ENCODE measurements at regions not wholly inside any gene's neighbourhood (a gene's known extent, or its start where the extent isn't known, plus 50 kb on each side); places are given as distances from the start of the nearest gene placed in this dataset.
"Not testable (repeated sequence)": the region's sequence is repeated elsewhere in the genome, so short reads cannot be mapped to it uniquely, and the experiment has no call there.

DNA sequence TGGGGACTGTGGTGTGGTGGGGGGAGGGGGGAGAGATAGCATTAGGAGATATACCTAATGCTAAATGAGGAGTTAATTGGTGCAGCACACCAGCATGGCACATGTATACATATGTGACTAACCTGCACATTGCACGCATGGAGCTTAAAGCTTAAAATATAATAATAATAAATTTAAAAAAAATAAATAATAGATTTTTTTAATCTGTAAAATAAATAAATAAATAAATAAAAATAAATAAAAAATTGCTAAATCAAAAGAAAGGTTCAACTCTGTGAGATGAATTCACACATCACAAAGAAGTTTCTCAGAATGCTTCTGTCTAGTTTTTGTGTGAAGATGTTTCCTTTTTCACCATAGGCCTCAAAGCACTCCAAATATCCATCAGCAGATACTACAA lies 1793.7 kb downstream of the UQCRFS1 start:
- H3K4me3 ChIP-seq; ATAC-seq (replicated peaks in 6 of 8); H3K27ac ChIP-seq; in situ Hi-C loops (cut with MboI; ENCODE audit: low pct_unique_long_range_greater_than_20kb in 2 of 9, low sequenced_read_pairs in 9 of 9, unreplicated experiment in 9 of 9); H3K4me1 ChIP-seq (replicated peaks in 1 of 2): not testable (repeated sequence)
- 57 to 100% (median 100%) methylated on average over 1 of the region's 1 CpG; no CpG with 5 or more reads in 1 of the 10 experiments for WGBS, 10 experiments

DNA sequence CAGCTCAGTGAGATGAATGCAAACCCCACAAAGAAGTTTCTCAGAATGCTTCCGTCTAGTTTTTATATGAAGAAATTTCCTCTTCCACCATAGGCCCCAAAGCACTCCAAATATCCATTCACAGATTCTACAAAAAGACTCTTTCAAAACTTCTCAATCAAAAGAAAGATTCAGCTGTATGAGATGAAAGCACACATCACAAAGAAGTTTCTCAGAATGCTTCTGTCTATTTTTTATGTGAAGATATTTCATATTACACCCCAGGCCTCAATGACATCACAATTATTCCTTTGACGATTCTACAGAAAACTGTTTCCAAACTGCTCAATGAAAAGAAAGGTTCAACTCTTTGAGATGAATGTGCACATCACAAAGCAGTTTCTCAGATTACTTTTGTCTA lies 1819.4 kb downstream of the UQCRFS1 start:
- 10 to 85% (median 57%) methylated on average over 2 of the region's 2 CpGs for WGBS, 10 experiments
- in situ Hi-C loops (cut with MboI; ENCODE audit: low pct_unique_long_range_greater_than_20kb in 2 of 9, low sequenced_read_pairs in 9 of 9, unreplicated experiment in 9 of 9), result no loop called here

DNA sequence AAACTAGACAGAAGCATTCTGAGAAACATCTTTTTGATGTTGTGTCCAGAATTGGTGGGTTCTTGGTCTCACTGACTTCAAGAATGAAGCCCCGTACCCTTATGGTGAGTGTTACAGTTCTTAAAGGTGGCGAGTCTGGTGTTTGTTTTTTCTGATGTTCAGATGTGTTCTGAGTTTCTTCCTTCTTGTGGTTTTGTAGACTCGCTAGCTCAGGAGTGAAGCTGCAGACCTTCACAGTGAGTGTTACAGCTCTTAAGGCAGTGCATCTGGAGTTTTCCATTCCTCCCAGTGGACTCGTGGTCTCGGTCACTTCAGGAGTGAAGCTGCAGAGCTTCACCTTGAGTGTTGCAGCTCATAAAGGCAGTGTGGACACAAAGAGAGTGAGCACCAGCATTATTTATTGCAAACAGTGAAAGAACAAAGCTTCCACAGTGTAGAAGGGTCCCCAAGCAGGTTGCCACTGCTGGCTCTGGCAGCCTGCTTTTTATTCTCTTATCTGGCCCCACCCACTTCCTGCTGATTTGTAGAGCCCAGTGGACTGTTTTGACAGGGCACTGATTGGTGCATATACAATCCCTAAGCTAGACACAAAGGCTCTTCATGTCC lies 1820.8 kb downstream of the UQCRFS1 start:
- H3K4me3 ChIP-seq, result no peak overlapping the region
- in situ Hi-C loops (cut with MboI; ENCODE audit: low pct_unique_long_range_greater_than_20kb in 2 of 9, low sequenced_read_pairs in 9 of 9, unreplicated experiment in 9 of 9), result no loop called here
- no peak for ATAC-seq (replicated peaks in 6 of 8)
- WGBS, 10 experiments, result 23 to 92% (median 55%) methylated on average over 2 to 5 of the region's 5 CpGs
- H3K27ac ChIP-seq, result no peak overlapping the region
- no peaks in the 10 kb centered on the region for H3K4me1 ChIP-seq (replicated peaks in 1 of 2)

More for the DNA sequence above, 1819.4 kb downstream of the UQCRFS1 start:
- Histone ChIP-seq H3K4me1 (replicated peaks in 1 of 2) (no peaks in the 10 kb centered on the region), H3K4me3 (no peak overlapping the region), H3K27ac (peak overlapping the region in 1 of 2 donors; percentile 35)
- no peak for ATAC-seq (replicated peaks in 6 of 8)

DNA sequence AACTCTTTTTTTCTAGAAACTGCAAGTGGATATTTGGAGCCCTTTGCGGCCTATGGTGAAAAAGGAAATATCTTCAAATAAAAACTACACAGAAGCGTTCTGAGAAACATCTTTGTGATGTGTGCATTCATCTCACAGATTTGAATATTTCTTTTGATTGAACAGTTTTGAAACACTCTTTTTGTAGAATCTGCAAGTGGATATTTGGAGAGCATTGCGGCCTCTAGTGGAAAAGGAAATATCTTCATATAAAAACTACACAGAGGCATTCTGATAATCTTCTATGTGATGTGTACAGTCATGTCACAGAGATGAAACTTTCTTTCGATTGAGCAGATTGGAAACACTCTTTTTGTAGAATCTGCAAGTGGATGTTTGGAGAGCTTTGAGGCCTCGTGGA lies 1833.6 kb downstream of the UQCRFS1 start:
- H3K4me3 ChIP-seq; H3K4me1 ChIP-seq (replicated peaks in 1 of 2); H3K27ac ChIP-seq; in situ Hi-C loops (cut with MboI; ENCODE audit: low pct_unique_long_range_greater_than_20kb in 2 of 9, low sequenced_read_pairs in 9 of 9, unreplicated experiment in 9 of 9): not testable (repeated sequence)
- ATAC-seq (replicated peaks in 6 of 8), result peak in 1 of 8 experiments; percentile 20
- 11 to 45% (median 28%) methylated on average over 5 of the region's 5 CpGs for WGBS, 10 experiments

DNA sequence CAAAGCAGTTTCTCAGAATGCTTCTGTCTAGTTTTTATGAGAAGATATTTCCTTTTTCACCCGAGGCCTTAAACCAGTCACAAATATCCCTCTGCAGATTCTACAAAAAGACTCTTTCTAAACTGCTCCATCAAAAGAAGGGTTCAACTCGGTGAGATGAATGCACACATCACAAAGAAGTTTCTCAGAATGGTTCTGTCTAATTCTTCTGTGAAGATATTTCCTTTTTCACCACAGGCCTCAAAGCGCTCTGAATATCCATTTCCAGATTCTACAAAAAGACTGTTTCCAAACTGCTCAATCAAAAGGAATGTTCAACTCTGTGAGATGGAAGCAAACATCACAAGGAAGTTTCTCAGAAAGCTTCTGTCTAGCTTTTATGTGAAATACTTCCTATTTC lies 1843.3 kb downstream of the UQCRFS1 start:
- in situ Hi-C loops (cut with MboI; ENCODE audit: low pct_unique_long_range_greater_than_20kb in 2 of 9, low sequenced_read_pairs in 9 of 9, unreplicated experiment in 9 of 9); H3K4me3 ChIP-seq; H3K27ac ChIP-seq; ATAC-seq (replicated peaks in 6 of 8); H3K4me1 ChIP-seq (replicated peaks in 1 of 2): not testable (repeated sequence)
- WGBS, 10 experiments, result 13 to 45% (median 23%) methylated on average over 3 of the region's 3 CpGs

DNA sequence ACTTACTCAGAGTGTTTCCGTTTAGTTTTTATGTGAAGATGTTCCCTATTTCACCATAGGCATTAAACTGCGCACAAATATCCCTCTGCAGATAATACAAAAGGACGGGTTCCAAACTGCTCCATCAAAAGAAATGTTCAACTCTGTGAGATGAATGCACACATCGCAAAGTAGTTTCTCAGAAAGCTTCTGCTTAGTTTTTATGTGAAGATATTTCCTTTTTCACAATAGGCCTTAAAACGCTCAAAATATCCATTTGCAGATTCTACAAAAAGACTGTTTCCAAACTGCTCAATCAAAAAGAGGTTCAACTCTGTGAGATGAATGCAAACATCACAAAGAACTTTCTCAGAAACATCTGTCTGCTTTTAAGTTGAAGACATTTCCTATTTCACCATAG lies 1850.5 kb downstream of the UQCRFS1 start:
- H3K4me3 ChIP-seq; ATAC-seq (replicated peaks in 6 of 8); H3K4me1 ChIP-seq (replicated peaks in 1 of 2); H3K27ac ChIP-seq; in situ Hi-C loops (cut with MboI; ENCODE audit: low pct_unique_long_range_greater_than_20kb in 2 of 9, low sequenced_read_pairs in 9 of 9, unreplicated experiment in 9 of 9): not testable (repeated sequence)
- WGBS, 10 experiments, result 3 to 44% (median 27%) methylated on average over 4 to 5 of the region's 5 CpGs

GRCh38 chr19:27355581-27355980 lies 1857.4 kb downstream of the UQCRFS1 start:
- H3K27ac ChIP-seq; H3K4me3 ChIP-seq; in situ Hi-C loops (cut with MboI; ENCODE audit: low pct_unique_long_range_greater_than_20kb in 2 of 9, low sequenced_read_pairs in 9 of 9, unreplicated experiment in 9 of 9); H3K4me1 ChIP-seq (replicated peaks in 1 of 2); ATAC-seq (replicated peaks in 6 of 8): not testable (repeated sequence)
- WGBS, 10 experiments, result 10 to 46% (median 22%) methylated on average over 4 of the region's 4 CpGs

All from motor neuron (in vitro differentiated cells).